Ovary (tissue), 7 donors: ENCODE measurements at regions not wholly inside any gene's neighbourhood (a gene's known extent, or its start where the extent isn't known, plus 50 kb on each side); places are given as distances from the start of the nearest gene placed in this dataset.

Experiments used
- DNase-seq, 5 donors: peaks; one replicate each; pipeline ENCODE4 v3.0.0-alpha.2; 2019 to 2020
- H3K27ac ChIP-seq, 2 donors: fragments of 200-600 bp; one replicate each; pipeline versions ENCODE4 v1.5.1 to v1.8.0; 2019 to 2022
- H3K27me3 ChIP-seq: fragments of 200-600 bp; one replicate; pipeline ENCODE4 v1.8.0; 2022
- H3K36me3 ChIP-seq: fragments of 200-600 bp; sonication (generic); one replicate; pipeline ENCODE4 v1.5.1; 2019
- H3K4me1 ChIP-seq: one replicate; pipeline ENCODE4 v1.8.1; 2013; ENCODE audit warnings: mild to moderate bottlenecking, moderate library complexity; ENCODE audit not compliant: insufficient read depth
- H3K4me3 ChIP-seq: fragments of 200-600 bp; sonication (generic); one replicate; pipeline ENCODE4 v1.5.1; 2017
- H3K9me3 ChIP-seq, 2 donors: fragments of 200-600 bp in 1 of 2; sonication (generic) in 1 of 2; one replicate each; pipeline versions ENCODE4 v1.5.1 to v1.8.1; 2013 to 2019; ENCODE audit warnings: mild to moderate bottlenecking in 1 of 2, moderate library complexity in 1 of 2
- CTCF ChIP-seq, 3 donors: fragments of 450-650 bp in 2 of 3; fragments of 200-600 bp in 1 of 3; IDR thresholded peaks; one replicate each; pipeline versions ENCODE4 v1.5.1 to v1.8.0; 2016 to 2022; ENCODE audit warnings: antibody characterized with exemption in 3 of 3, mild to moderate bottlenecking in 1 of 3
- EP300 ChIP-seq: sonication (generic); formaldehyde crosslinking; IDR thresholded peaks from one replicate; pipeline ENCODE4 v1.6.1; 2017; ENCODE audit warnings: antibody characterized with exemption
- POLR2A ChIP-seq: fragments of 450-650 bp; IDR thresholded peaks from one replicate; pipeline ENCODE4 v1.6.1; 2017; ENCODE audit warnings: antibody characterized with exemption, mild to moderate bottlenecking, moderate library complexity
- WGBS, 3 donors: extraction: QIAGEN DNeasy Blood & Tissue Kit in 1 of 3; methylation state at CpG; one replicate each; pipeline versions ENCODE4 v1.1.5 to v1.1.7; 2013 to 2017; 5-methylcytosine and 5-hydroxymethylcytosine counted together
- intact Hi-C, 4 donors: fragments of 100-400 bp; cut with DNase I; formaldehyde crosslinking; loops; one replicate each; pipeline versions ENCODE4 v1.11.0 to v1.15.1; 2022 to 2023
- donor health status: DM: no; HTN: no; CAD: no; lungs with moderate emphysema.
- donor health status: DM: no; HTN: no; CAD: no.
- donor health status: Bipolar disorder and iron deficiency.
- donor health status: DM: no; HTN: no; CAD: no.
- donor health status: DM: yes; HTN: yes; CAD: no.

GRCh38 chr20:48139262-48140041 is 354.2 kb upstream of the SULF2 start:
- no peaks in the 10 kb centered on the region for H3K4me1 ChIP-seq
- no peaks in the 10 kb centered on the region for H3K27me3 ChIP-seq
- TF ChIP-seq EP300, result no peak
- no peak for TF ChIP-seq POLR2A
- TF ChIP-seq CTCF (IDR thresholded peaks at IDR 0.05), result no peak
- H3K4me3 ChIP-seq, result no peak overlapping the region
- 89 to 92% (median 90%) methylated on average over 6 of the region's 6 CpGs for WGBS, 3 donors
- intact Hi-C loops, result no loop called here
- peak in 1 of 5 donors; percentile 16 for DNase-seq
- no peak overlapping the region for H3K27ac ChIP-seq
- no peaks in the 10 kb centered on the region for H3K36me3 ChIP-seq
- H3K9me3 ChIP-seq, result no peaks in the 10 kb centered on the region

- DNase-seq, result no peak
- TF ChIP-seq EP300, result no peak
- no peak for TF ChIP-seq POLR2A
- TF ChIP-seq CTCF (IDR thresholded peaks at IDR 0.05), result no peak
- Histone ChIP-seq H3K9me3 (no peaks in the 10 kb centered on the region), H3K4me1 (peaks cover 7% of the 10 kb centered on the region), H3K36me3 (no peaks in the 10 kb centered on the region), H3K4me3 (no peak overlapping the region), H3K27ac (no peak overlapping the region), H3K27me3 (no peaks in the 10 kb centered on the region)
- intact Hi-C loops, result no loop called here
These were observed 347.6 kb upstream of the SULF2 start for GRCh38 chr20:48132834-48133233.

- Histone ChIP-seq H3K4me1 (peaks cover 7% of the 10 kb centered on the region), H3K4me3 (no peak overlapping the region), H3K27ac (no peak overlapping the region), H3K27me3 (no peaks in the 10 kb centered on the region), H3K9me3 (no peaks in the 10 kb centered on the region), H3K36me3 (no peaks in the 10 kb centered on the region)
- TF ChIP-seq EP300 (no peak), CTCF (IDR thresholded peaks at IDR 0.05) (no peak), POLR2A (no peak)
- peak; percentile 44 to 55 (median 49) for DNase-seq
- 4 to 9% (median 6%) methylated on average over 3 of the region's 3 CpGs for WGBS, 3 donors
- intact Hi-C loops, result no loop called here
These were observed 346.3 kb upstream of the SULF2 start for GRCh38 chr20:48131581-48131980.

GRCh38 chr20:48129345-48129942 is 344.2 kb upstream of the SULF2 start:
- Histone ChIP-seq H3K36me3 (no peaks in the 10 kb centered on the region), H3K9me3 (no peaks in the 10 kb centered on the region), H3K27ac (peak overlapping the region; percentile 1 to 14), H3K4me3 (no peak overlapping the region), H3K4me1 (peaks cover 13% of the 10 kb centered on the region), H3K27me3 (no peaks in the 10 kb centered on the region)
- no peak for DNase-seq
- WGBS, 3 donors, result 26 to 31% (median 29%) methylated on average over 5 of the region's 5 CpGs
- intact Hi-C loops, result no loop called here
- TF ChIP-seq POLR2A, result no peak
- no peak for TF ChIP-seq CTCF (IDR thresholded peaks at IDR 0.05)
- TF ChIP-seq EP300, result no peak
